Gastrocnemius medialis (tissue), 4 donors: ENCODE measurements at regions not wholly inside any gene's neighbourhood (a gene's known extent, or its start where the extent isn't known, plus 50 kb on each side); places are given as distances from the start of the nearest gene placed in this dataset.

Experiments used
- CTCF ChIP-seq, 5 experiments: fragments of 450-650 bp in 3 of 5; fragments of 200-600 bp in 2 of 5; sonication (generic) in 2 of 5; IDR thresholded peaks in 4 of 5; conservative IDR thresholded peaks in 1 of 5; 1 replicate in 4 of 5; 2 replicates in 1 of 5; pipeline ENCODE4 v1.5.1; 2016 to 2019; ENCODE audit warnings: antibody characterized with exemption in 5 of 5, mild to moderate bottlenecking in 3 of 5, moderate library complexity in 3 of 5
- POLR2A ChIP-seq, 2 donors: fragments of 450-650 bp; IDR thresholded peaks; one replicate each; pipeline ENCODE4 v1.6.1; 2017; ENCODE audit warnings: antibody characterized with exemption in 2 of 2, mild to moderate bottlenecking in 2 of 2, moderate library complexity in 2 of 2

GRCh38 chr15:62598217-62598616 lies 433.1 kb upstream of the C2CD4B start:
- TF ChIP-seq POLR2A (IDR thresholded peaks at IDR 0.05) (no peak), CTCF (IDR thresholded peaks at IDR 0.05 in 4 of 5, conservative IDR thresholded peaks at IDR 0.05 in 1 of 5) (no peak)
